C1 segment of cervical spinal cord (tissue), 14 donors: ENCODE measurements at regions not wholly inside any gene's neighbourhood (a gene's known extent, or its start where the extent isn't known, plus 50 kb on each side); places are given as distances from the start of the nearest gene placed in this dataset.

ENCODE experiments used
- DNase-seq, 14 donors: peaks; one replicate each; lab custom pipeline; 2025; lab: John Stamatoyannopoulos, UW

GRCh38 chr2:23220513-23221094, 164.4 kb upstream of the KLHL29 start:
- DNase-seq, result no peak

GRCh38 chr2:23221236-23221635, 163.7 kb upstream of the KLHL29 start:
- no peak for DNase-seq

- no peak for DNase-seq
Measured at GRCh38 chr2:23221901-23222300, 163.1 kb upstream of the KLHL29 start.

- no peak for DNase-seq
Measured at GRCh38 chr2:23230885-23231284, 154.1 kb upstream of the KLHL29 start.

- no peak for DNase-seq
Measured at GRCh38 chr2:23231865-23232264, 153.1 kb upstream of the KLHL29 start.

DNA sequence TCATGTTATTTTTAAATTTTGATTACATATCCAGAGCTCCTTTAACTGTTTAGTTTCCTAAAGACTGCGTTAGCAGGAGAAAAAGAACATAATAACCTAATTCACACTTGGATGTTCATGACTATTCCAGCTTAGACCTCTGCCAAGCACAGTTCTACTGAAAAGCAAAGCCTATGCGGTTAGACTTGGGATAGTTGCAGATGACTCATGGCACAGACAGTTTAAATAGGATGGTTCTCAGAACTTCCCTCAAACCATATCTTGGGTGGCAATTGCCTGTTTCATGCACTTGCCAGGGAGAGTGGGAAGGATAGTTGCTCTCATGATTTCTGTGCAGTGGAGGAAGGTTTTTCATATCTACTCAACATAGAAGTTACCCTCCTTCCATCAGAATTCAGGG, 149.7 kb upstream of the KLHL29 start:
- DNase-seq, result no peak

DNA sequence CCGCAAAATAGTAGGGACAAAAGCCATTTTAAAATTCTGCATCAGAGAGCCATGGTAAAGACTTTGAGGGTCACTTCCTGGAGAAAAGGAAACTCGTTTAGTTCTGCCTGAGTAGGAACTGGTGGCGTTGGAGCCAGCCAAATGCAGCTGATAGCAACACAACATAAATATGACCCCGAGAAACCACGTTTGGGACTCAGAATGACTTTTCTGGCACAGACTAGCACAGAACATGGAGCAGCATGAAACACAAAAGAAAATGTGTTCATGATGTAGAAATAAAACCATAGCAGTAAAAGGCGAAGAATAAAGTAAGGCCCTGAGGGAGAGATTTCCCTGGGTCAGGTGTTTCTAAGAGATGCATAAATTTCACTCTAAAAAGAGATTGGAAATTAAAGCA, 149.2 kb upstream of the KLHL29 start:
- no peak for DNase-seq

GRCh38 chr2:23237147-23237546, 147.8 kb upstream of the KLHL29 start:
- DNase-seq, result no peak

DNA sequence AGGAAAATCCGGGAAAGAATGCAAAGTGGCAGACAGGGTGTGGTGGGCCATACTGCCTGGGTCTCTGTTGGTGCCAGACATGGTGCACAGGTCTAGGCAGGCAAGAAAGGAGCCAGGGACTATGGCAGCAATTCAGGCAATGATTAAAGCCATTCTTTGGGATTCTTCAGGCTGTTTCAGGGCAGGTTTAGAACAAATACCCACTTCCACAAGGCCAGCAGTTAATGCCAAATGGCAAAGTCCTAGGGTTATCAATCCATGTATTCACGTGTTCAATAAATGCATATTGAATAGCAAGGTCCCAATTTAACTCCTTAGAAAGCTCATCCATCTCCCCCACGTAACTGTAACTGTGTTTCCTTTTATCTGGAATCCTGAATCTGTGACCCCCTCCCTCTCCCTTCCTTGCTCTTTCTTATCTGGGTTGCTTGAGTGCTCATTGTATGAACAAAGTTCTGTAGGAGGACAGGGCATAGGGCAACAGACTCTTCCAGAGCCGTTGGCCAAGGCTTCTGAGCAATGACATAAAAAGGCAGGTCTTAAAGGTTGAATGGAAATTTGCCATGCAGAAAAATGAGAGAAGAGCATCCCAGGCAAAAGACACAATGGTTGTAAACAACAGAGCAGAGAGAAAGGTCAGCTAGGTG, 146.8 kb upstream of the KLHL29 start:
- no peak for DNase-seq

DNA sequence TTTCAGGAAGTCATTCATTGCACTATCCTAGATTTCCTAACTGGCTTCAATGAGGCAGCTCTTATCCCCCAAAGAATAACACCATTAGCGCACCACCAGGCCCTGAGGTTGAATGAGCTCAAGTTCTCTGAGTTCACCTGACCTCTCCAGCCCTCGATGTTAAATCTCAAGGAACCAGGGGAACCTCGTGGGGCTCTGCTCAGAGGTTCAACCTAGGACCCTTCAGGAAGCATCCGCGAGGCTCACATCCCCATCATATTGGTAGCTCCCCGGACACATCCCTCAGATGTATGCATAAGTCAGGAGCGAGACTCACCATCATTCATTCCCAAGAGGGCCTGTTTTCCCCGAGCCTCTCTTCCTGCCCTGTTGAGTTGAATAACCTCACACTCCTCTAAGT, 145.6 kb upstream of the KLHL29 start:
- DNase-seq, result no peak

DNA sequence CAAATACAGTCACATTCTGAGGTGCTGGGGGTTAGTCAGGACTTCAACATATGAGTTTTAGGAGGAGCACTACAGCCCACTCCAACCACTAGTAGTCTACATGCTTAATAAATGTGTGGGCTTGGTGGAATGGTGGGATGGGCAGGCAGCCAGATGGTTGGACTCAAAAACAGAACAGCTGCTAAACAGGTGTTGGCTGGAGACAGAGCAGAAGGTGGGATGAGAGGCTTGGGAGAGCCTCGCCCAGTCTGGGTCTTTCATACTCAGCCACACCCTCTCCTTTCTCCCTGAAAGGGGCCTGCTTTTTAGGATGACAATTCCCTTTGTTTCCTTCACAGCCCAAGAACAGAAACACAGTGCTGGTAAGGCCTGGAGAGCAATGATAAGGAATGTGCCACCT, 143.9 kb upstream of the KLHL29 start:
- no peak for DNase-seq

GRCh38 chr2:23241611-23242245, 143.3 kb upstream of the KLHL29 start:
- DNase-seq, result no peak

DNA sequence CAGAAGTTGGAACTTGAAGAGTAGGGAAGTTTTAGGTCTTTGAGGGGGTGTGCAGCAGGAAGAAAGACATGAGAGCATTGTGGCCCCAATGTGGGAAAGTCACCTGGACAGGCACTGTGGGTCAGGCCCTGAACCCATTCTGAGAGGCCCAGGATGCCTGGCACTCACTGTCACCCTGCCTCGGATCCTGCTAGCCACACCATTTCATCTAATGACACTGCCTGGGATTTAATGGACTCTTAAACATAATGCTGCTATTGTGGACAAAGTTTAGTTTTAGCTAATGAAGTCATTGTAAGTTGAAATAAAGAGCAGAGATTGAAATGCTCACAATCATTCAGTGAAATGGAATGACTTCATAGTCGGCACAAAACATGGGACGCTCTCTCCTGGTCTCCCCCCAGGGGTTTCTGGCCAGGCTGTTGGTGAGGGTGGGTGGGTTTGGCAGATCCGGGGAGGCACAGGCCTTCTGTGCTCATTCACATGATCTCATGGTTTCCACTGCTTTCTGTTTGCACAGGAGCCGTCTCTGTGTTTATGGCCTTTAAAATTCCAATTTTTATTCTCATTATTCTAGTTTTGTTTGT, 141.8 kb upstream of the KLHL29 start:
- peak in 1 of 14 donors; percentile 14 for DNase-seq

DNA sequence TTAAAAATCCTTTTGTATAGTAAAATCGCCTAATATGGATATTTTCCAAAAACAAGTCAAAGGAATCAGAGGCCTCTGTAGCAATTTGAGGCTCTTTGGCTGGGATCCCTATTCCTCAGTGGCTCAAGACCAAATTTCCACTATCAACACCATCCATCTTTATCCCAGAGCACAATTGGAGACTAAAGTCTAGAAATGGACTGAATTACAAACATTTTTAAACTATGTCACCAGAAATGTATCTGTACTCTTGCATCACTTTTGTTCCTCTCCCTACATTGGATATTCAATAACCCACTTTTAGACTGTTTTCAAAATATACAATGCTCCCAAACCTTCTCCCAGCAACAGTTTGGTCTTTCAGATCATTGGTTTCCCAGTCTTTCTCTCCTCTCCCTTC, 140.4 kb upstream of the KLHL29 start:
- DNase-seq, result no peak

- DNase-seq, result no peak
Measured at GRCh38 chr2:23246992-23247683, 137.8 kb upstream of the KLHL29 start.

DNA sequence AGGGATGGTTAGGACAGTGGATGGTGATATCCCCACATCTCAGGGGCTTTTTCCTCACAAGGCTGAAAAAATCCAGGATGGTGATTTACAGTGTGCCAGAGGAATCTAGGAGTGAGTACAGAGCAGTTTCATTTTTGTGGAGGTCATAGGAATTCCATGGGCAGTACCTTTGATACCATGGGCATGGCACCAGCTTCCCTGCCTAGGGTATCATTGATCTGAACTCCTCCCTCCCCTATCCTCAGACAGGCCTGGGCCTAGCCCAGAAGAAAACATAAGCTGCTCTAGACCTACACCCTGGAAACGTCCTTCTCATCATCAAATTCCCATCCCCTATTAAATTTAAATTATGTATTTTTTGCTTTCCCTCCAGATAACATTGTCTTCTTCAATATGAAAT, 136.3 kb upstream of the KLHL29 start:
- DNase-seq, result no peak

DNA sequence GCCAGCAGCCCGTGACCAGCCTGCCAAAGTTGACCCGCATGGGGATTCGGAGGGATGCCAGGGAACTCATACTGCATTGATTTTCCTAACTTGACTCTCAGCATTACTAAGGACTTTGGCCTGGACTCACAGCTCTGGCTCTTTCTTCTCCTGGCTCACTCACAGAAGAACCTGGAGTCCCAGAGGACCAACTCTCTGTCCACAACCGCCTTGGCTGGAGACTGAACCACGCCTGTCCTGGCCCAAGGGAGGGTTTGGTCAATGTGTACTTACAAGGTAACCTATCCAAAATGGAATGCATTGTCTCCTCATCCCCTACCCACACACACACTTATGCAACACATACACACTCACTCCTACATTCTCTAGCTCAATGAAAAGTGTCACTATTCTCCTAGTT, 135.6 kb upstream of the KLHL29 start:
- DNase-seq, result peak in 9 of 14 donors; percentile 4 to 69 (median 47)

DNA sequence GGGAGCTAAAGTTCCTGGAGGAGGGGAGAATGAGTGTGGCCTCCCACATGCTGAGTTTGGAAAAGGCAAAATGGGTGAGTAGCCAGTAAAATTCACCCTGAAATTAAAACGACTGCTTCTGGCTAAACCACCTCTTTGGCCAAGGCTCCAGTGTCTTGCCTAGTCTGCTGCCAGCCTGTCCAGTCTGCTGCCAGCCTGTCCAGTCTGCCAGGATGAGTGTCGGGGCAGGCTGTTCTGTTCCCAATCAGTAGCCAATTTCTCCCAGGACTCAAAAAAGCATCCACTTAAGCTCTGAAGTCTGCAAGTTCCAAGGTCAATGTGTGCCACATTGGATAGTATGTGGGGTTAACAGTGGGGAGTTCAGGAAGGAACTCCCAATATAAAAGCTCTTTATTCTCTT, 134.6 kb upstream of the KLHL29 start:
- peak in 8 of 14 donors; percentile 31 to 89 (median 54) for DNase-seq

- DNase-seq, result no peak
Measured at GRCh38 chr2:23256643-23257042, 128.3 kb upstream of the KLHL29 start.

DNA sequence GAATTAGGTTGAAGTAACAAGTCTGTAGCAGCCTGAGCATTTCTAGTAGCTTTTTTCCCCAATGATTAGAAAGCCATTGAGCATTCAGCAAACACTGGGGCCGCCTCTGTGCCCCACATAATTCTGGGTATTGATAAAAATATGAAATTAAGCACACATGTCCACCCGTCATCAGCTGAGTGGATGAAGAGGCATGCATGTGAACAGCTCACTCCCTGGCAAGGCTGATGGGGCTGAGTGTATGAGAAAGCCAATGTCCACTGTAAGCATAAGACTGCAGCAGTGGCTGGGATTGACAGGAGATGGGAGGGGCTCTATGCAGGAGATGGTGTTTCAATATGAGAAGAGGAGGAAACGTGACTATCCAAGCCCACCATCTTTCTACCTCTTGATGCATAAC, 124.4 kb upstream of the KLHL29 start:
- DNase-seq, result no peak

GRCh38 chr2:23268467-23269263, 116.3 kb upstream of the KLHL29 start:
- DNase-seq, result no peak
